ENCODE measurements at regions not wholly inside any gene's neighbourhood (a gene's known extent, or its start where the extent isn't known, plus 50 kb on each side); places are given as distances from the start of the nearest gene placed in this dataset.
"Not testable (repeated sequence)": the region's sequence is repeated elsewhere in the genome, so short reads cannot be mapped to it uniquely, and the experiment has no call there.

- H3K4me3 ChIP-seq (ENCODE audit: control insufficient read depth, low read depth, low read length); DNase-seq (ENCODE audit: low read depth): not testable (repeated sequence)
Measured at GRCh38 chr15:24485885-24486567, 189.5 kb upstream of the NPAP1 start.

- DNase-seq (ENCODE audit: low read depth); H3K4me3 ChIP-seq (ENCODE audit: control insufficient read depth, low read depth, low read length): not testable (repeated sequence)
Measured at GRCh38 chr15:24488164-24488907, 187.2 kb upstream of the NPAP1 start.

GRCh38 chr15:24505216-24505615 lies 170.4 kb upstream of the NPAP1 start:
- not testable (repeated sequence) for H3K4me3 ChIP-seq (ENCODE audit: control insufficient read depth, low read depth, low read length); DNase-seq (ENCODE audit: low read depth)

GRCh38 chr15:24509714-24510113 lies 165.9 kb upstream of the NPAP1 start:
- not testable (repeated sequence) for DNase-seq (ENCODE audit: low read depth); H3K4me3 ChIP-seq (ENCODE audit: control insufficient read depth, low read depth, low read length)

- H3K4me3 ChIP-seq (ENCODE audit: control insufficient read depth, low read depth, low read length); DNase-seq (ENCODE audit: low read depth): not testable (repeated sequence)
Measured at GRCh38 chr15:24511598-24511997, 164.0 kb upstream of the NPAP1 start.

GRCh38 chr15:24518772-24519171 lies 156.8 kb upstream of the NPAP1 start:
- DNase-seq (ENCODE audit: low read depth); H3K4me3 ChIP-seq (ENCODE audit: control insufficient read depth, low read depth, low read length): not testable (repeated sequence)

GRCh38 chr15:24531235-24531634 lies 144.3 kb upstream of the NPAP1 start:
- H3K4me3 ChIP-seq (ENCODE audit: control insufficient read depth, low read depth, low read length); DNase-seq (ENCODE audit: low read depth): not testable (repeated sequence)

GRCh38 chr15:24534032-24534431 lies 141.5 kb upstream of the NPAP1 start:
- DNase-seq (ENCODE audit: low read depth); H3K4me3 ChIP-seq (ENCODE audit: control insufficient read depth, low read depth, low read length): not testable (repeated sequence)

GRCh38 chr15:24557281-24557680 lies 118.3 kb upstream of the NPAP1 start:
- not testable (repeated sequence) for DNase-seq (ENCODE audit: low read depth); H3K4me3 ChIP-seq (ENCODE audit: control insufficient read depth, low read depth, low read length)

GRCh38 chr15:24607636-24608035 lies 67.9 kb upstream of the NPAP1 start:
- DNase-seq (ENCODE audit: low read depth): no peak
- TF ChIP-seq CTCF (IDR thresholded peaks at IDR 0.05; ENCODE audit: control insufficient read depth, insufficient read depth, low read depth, low read length, missing control alignments): no peak
- H3K4me3 ChIP-seq (ENCODE audit: control insufficient read depth, low read depth, low read length): no peak overlapping the region

GRCh38 chr15:24617646-24618045 lies 57.9 kb upstream of the NPAP1 start:
- no peak overlapping the region for H3K4me3 ChIP-seq (ENCODE audit: control insufficient read depth, low read depth, low read length)
- TF ChIP-seq CTCF (IDR thresholded peaks at IDR 0.05; ENCODE audit: control insufficient read depth, insufficient read depth, low read depth, low read length, missing control alignments): no peak
- no peak for DNase-seq (ENCODE audit: low read depth)
